Eye (tissue), 1 donor: ENCODE measurements at regions not wholly inside any gene's neighbourhood (a gene's known extent, or its start where the extent isn't known, plus 50 kb on each side); places are given as distances from the start of the nearest gene placed in this dataset.
"Not testable (repeated sequence)": the region's sequence is repeated elsewhere in the genome, so short reads cannot be mapped to it uniquely, and the experiment has no call there.

Experiments used
- DNase-seq: peaks from one replicate; pipeline ENCODE4 v3.0.0-alpha.2; 2015

DNA sequence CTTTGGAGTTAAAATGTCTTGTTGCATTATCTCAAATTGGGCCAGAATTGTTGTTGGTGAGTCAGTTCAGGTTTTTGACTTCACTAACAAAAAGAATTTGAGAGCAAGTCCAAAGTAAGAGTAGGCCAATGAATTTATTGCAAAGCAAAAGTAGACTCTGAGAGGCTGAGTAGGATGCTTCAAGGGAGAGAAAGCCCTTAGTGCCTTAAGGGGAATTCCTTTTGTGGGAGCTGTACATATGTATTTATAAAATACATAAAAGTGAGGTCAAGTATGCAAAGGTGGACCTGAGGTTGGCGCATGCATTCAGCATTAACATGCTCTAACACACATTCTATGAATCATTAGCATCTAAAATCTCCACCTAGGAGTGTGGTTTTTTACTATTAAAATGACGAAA lies 565.4 kb downstream of the GRXCR1 start:
- no peak for DNase-seq

DNA sequence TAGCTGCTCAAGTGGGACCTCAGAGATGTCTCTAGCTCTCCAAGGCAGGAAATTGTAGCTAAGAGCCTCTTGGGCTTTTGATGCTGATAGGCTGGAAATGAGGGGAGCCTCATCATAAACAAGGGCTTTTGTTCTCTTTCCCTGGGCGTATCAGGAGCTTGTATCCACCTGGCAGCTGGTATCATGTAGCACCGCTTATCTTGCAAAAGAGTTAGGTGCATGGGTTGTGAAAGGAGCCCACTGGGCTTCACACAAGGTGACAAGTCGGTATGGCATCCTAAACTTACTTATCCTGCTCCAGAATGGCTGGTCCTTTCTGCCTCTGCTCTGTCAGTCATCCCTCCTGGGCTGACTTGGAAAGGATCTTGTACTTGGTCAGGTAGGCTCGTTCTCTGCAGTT lies 565.8 kb downstream of the GRXCR1 start:
- no peak for DNase-seq

DNA sequence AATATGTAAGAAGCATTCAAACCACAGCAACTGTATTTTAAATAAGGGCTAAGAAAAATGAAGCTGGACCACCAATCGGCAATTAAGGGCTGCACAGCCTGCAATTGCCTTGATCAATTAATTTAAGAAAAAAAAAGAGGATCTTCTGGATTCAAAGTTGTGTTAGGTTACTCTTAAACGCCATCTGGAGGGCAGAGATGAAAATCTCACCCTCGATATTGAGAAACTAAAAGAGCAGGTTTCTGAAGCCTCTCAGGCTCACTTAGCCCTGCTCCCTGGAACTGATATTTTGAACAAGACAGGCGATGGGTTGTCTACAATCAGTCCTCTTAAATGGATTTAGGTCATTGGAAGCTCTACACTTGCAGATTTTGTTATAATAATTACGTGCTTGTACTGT lies 579.4 kb downstream of the GRXCR1 start:
- no peak for DNase-seq

DNA sequence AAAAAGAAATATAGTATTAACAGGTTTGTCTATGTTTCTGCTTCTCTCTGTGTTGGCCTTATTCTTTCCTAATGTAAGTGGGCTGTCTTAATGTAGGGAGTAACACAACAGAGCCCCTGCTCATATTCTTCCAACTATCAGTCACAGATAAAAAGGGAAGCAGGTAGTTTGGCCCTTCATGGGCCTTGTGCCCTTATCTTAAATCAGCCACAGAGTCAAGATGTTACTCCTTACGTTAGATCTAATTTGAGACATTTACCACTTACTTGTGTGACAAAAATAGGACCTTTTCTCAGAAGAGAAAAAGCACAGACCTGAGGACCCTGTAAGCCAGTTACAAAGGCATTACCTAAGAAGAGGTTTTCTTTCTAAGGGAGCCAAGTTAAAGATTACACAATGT lies 589.0 kb downstream of the GRXCR1 start:
- no peak for DNase-seq

DNA sequence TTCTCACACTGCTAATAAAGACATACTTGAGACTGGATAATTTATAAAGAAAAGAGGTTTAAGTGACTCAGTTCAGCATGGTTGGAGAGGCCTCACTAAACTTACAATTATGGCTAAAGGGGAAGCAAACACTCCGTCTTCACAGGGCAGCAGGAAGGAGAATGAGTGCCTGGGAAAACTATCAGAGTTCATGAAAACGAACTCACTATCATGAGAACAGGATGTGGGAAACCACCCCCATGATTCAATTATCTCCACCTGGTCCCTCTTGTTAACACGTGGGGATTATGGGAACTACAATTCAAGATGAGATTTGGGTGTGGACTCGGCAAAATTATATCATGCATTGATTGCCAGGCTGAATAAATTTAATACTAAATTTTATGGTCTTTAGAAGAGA lies 592.7 kb downstream of the GRXCR1 start:
- no peak for DNase-seq

DNA sequence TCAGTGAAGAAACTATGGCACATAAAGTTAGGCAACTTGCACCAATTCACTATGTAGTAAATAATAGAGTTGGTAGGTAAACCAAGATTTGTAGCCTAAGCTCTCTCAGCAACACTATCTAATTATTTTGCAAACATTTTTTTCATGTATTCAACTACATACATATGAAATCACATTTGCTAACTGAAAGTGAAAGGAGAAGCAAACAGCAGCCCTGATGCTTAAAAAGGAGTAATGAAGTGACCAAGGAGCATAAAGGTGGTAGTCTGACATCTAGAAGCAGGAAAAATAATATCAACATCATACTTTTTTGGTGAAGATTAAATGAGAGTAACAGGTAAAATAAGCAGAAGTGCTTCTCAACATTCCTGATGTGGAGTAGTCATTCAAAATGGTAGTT lies 603.7 kb downstream of the GRXCR1 start:
- no peak for DNase-seq

DNA sequence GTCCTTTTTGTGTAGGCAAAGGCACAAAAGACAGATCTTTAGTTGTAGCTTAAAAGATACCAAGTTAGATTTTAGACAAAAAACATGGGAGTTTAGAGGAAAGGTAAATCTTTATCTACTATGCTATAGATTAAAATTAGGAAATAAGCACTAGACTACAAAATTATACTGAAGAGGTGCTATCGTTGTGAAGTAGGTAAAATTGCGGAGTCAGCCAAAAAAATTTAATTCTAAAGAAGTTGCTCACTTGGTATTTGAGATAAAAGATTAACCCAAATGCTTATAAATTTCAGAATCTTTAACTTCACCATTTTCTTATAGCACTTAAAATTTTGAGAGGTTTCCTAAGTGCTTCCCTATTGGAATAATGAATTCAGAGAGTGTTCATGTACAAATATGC lies 604.1 kb downstream of the GRXCR1 start:
- DNase-seq, result no peak

DNA sequence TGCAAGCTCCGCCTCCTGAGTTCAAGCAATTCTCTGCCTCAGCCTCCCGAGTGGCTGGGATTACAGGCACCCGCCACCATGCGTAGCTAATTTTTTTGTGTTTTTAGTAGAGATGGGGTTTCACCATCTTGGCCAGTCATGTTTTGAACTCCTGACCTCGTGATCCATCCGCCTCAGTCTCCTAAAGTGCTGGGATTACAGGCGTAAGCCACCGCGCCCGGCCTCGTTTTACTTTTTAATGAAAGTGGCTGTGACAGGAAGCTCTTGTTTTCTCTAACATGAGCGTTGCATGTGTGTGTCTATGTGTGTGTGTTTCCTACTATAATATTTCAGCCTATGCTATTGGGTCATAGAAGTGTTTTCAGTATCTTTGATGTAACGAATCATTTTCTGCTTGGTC lies 613.3 kb downstream of the GRXCR1 start:
- not testable (repeated sequence) for DNase-seq

DNA sequence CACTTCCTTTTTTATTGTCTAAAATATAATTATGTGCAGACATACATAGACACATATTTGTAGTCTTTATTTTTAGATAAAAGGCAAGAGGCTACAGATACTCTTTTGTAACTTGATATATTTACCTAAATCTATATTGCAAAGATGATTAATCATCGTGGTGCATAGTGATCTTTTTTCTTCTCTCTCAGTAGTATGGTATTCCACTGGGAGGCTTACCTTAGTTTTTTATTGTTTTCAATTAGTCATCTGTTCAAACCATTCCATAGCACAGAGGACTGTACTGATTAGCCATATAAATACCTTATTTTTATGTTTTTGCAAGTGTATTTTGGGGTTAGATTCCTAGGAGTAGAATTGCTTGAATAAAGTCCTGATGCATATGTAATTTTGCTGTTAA lies 619.7 kb downstream of the GRXCR1 start:
- no peak for DNase-seq

DNA sequence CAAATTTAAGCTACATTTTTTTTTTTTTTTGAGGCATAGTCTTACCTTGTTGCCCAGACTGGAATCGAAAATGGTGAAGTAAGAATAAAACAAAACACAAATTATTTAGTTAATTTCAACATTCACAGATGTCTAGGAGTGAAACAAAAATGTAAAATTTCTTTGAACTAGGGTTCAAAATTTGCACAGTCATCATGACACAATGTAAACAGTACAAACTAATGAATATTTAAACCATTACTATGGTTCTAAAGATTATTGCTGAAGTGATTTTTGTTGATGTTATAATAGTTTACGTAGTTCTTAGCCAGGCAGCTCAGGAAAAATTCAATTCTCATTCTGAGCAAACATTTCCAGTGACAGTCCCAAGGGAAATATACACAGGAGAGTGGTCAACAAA lies 633.1 kb downstream of the GRXCR1 start:
- DNase-seq, result no peak

DNA sequence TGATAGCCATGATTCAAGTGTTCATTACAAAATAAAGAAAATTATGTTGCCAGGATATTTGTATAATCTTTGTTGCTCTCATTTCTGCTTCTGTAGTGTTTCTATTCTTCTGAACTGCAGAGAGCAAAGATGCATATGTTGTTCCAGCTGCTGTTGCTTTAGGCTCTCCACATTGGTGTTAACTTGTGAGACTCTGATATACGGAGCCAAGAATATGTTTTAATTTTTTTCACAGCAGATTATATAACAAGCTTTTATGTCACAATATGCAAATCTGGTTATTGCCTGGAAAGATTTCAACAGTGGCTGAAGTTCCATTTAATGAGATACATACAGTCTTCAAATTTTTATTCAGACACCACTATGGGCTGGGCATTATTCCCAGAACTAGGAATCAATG lies 655.0 kb downstream of the GRXCR1 start:
- DNase-seq, result no peak

DNA sequence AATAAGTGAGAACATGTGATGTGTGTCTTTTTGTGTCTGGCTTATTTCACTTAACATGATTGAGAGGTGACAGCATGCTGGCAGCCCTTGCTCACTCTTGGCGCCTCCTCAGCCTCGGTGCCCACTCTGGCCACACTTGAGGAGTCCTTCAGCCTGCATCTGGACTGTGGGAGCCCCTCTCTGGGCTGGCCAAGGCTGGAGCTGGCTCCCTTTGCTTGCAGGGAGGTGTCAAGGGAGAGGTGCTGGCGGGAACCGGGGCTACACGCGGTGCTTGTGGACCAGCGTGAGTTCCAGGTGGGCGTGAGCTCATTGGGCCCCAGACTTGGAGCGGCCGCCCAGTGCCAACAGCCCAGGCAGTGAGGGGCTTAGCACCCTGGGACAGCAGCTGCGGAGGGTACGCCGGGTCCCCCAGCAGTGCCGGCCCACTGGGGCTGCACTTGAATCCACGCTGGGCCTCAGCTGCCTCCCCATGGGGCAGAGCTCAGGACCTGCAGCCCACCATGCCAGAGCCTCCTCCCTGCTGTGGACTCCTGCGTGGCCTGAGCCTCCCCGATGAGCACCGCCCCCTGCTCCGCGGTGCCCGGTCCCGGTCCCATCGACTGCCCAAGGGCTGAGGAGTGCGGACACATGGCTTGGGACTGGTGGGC lies 658.6 kb downstream of the GRXCR1 start:
- DNase-seq, result no peak

DNA sequence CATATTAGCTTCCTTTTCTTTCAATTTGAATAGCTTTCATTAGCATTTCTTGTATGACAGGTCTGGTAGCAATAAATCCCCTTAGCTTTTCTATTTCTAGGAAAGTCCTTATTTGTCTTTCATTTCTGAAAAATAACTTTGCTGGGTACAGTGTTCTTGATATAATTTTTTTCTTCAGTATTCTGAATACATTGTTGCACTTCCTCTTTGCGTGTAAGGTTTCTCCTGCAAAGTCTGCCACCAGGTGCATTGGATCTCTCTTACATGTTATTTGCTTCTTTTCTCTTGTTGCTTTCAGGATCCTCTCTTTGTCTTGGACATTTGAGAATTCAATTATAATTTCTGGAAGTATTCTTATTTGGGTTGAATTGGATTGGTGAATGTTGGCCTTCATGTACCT lies 663.7 kb downstream of the GRXCR1 start:
- DNase-seq, result no peak

DNA sequence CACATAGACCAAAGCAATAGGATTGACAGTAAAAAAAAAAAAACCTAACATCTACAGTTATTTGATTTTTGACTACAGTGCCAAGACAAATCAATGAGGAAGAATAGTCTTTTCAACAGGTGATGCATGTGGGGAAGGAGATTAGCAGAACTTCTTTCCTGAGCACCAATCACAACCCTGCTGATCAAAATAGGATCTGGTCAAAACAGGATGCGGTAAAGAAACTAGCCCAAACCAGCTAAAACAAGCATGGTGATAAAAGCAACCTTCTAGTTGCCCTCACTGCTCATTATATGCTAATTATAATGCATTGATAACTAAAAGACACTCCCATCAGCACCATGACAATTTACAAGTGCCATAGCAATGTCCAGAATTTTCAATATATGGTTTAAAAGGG lies 667.5 kb downstream of the GRXCR1 start:
- DNase-seq, result no peak

DNA sequence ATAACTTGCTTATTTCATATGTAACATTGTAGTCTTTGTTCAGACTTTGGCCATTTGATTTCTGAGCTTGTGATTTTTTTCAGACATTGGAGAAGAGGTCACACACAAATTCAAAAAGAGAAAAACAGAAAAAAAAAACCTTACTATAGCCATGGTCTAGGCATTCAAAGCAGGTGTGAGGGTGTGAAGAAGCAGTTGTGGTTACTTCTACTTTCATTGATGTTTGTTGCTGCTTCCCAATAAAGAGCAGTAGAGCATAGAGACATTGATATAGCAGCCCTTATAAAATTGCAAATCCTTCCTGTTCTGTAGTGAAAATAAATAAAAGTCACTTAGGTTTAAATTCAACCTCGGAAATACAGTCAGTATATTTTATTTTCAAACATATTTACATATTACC lies 671.6 kb downstream of the GRXCR1 start:
- DNase-seq, result no peak

DNA sequence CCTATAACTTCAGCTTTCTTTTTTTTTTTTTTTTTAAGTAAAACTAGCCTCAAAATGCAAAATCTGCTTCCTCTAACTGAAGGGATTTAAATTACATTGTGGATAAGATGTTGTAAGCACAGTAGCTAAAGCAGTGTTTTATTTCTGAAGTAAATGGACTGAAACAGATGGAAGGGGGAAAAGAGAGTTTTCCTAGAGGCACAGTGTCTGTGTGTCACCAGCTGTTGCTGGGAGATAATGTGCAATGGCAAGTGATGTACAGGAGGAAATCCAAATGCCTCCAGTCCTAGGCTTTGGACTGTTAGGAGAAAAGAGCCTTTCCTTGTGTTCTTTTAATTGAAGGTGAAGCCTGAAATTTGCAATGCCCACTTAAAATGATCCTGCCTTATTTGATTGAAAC lies 672.1 kb downstream of the GRXCR1 start:
- peak; percentile 16 for DNase-seq

DNA sequence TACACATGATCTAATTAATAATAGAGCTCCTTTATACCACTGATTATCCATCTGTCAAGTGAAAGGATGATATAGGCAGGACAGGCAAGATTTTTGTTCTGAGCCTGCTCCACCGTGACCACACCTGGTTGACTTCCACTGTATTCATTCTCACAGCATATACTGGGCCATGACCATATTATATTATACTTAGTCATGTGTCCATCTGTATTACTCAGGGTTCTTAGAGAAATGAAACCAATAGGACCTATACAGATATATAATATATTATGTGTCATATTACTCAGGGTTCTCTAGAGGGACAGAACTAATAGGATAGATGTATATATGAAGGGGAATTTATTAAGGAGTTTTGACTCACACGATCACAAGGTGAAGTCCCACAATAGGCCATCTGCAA lies 675.1 kb downstream of the GRXCR1 start:
- DNase-seq, result no peak

DNA sequence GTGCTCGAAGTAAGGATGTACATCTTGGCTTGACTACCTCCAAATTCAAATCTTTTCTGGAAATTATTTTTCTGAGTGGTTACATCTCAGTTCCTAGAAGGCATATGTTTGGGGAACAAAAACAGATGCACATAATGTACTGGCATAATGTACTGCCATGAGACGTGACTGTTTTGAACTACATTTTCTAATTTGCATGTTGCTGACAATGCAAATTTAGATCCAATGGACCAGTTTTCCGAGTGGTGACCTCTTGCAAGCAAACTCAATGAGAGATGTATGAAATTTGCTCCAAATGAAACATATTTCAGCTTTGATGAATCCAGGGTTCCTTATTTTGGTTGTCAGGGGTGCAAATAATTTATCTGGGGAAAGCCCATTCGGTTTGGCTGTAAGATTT lies 694.3 kb downstream of the GRXCR1 start:
- DNase-seq, result no peak

DNA sequence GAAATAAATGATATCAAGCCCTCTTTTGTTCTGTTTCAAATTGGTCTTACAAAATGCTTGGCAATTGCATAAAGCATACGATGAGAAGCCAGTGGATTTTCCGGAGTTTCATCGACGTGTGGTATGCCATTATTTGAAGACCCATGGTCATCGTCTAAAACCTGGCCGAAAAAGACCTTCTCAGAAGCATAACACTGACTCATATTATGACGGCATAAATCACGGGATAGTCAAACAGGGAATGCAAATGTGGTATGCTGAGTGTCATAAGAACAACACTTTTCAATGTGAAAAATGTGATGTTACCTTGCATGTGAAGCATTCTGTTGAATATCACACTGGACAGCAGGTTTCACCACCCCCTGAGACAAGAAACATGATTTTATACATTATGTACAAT lies 695.2 kb downstream of the GRXCR1 start:
- DNase-seq, result no peak

DNA sequence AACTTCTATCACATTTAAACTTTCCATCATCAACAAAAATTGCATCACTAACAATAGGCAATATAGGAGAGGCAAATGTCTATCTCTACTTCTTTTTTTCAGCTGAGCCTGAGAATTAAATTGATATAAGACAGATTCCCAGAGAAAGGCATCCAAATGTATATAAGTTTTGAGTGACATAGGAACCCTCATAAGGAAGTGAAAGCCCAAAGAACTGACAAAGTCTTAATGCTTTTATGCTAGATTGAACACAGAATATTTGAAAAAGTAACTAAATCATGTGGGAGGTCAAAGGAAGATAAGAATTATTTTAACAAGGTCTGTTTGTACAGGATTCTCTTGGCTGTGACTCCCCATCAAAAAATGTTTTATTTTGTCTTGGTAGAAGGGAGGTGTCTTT lies 714.9 kb downstream of the GRXCR1 start:
- no peak for DNase-seq

DNA sequence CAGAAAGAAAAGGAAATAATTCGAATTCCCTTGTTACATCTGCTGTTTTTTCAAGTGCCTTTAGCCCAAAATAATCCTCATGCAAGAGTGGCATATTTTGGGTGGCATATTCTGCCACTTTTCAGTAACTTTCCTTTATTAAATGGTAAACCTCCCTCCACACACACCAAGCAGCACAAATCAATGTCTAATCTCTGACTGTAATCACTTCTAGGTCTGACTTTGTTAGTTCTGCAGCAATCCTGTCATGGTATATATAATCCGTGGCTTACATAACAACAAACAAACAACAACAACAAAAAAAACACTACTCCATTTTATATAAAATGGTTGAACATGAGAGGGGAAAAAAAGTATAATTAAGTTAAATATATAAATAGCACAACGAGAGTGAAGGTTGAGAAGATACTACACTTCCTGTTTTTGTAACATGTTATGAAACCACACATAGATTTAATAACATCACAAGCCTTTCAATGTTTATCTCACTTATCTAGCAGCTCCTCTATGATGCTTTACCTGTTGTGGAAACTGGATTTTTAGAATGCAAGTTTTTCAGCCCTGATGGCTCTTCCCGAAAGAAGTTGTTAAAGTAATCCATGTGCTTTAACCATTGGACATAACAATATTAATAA lies 715.4 kb downstream of the GRXCR1 start:
- DNase-seq, result no peak

DNA sequence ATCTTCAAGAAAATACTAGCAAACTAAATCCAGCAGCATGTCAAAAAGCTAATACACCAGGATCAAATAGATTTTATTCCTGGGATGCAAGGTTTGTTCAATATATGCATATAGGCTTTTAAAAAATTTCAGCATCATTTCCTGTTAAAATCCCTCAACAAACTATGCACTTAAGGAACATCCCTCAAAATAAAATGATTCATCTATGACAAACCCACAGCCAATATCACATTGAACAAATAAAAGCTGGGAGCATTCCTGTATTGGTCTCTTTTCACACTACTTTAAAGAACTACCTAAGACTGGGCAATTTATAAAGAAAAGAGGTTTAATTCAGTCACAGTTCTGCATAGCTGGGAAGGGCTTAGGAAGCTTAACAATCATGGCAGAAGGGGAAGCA lies 726.7 kb downstream of the GRXCR1 start:
- no peak for DNase-seq

DNA sequence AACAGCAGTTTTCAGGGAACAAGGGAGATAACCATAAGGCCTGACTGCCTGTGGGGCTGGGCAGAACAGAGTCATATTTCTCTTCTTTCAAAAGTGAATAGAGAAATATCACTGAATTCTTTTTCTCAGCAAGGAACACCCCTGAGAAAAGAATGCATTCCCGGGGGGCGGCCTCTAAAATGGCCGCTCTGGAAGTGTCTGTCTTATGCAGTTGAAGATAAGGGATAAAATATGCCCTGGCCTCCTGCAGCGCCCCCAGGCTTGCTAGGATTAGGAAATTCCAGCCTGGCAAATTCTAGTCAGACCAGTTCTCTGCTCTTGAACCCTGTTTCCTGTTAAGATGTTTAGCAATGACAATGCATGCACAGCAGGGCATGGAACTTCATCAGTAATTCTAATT lies 745.4 kb downstream of the GRXCR1 start:
- not testable (repeated sequence) for DNase-seq

DNA sequence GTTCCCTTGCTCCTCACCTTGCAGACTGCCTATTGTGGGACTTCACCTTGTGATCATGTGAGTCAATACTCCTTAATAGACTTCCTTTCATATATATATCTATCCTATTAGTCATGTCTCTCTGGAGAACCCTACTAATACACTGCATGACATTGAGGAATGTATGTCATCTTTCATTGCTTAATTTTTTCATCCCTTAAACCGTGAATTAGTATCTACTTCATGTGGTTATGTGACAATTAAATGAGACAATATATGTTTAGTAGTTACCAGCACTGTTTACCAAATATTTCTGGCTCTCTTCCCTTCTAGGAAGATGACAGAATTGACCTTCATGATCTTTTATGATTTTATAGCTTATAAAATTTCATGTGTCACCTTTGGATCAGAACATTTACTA lies 759.5 kb downstream of the GRXCR1 start:
- DNase-seq, result no peak

DNA sequence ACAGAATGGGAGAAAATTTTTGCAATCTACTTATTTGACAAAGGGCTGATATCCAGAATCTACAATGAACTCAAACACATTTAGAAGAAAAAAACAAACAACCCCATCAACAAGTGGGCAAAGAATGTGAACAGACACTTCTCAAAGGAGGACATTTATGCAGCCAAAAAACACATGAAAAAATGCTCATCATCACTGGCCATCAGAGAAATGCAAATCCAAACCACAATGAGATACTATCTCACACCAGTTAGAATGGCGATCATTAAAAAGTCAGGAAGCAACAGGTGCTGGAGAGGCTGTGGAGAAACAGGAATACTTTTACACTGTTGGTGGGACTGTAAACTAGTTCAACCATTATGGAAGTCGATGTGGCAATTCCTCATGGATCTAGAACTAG lies 767.0 kb downstream of the GRXCR1 start:
- not testable (repeated sequence) for DNase-seq
